Stimulated activated CD8-positive, alpha-beta memory T cell treated with anti-CD3 and anti-CD28 coated beads, Interleukin-12 subunit alpha, Interleukin-12 subunit beta, amount 100 ng/mL, for 4 hours (primary cell): ENCODE measurements at regions not wholly inside any gene's neighbourhood (a gene's known extent, or its start where the extent isn't known, plus 50 kb on each side); places are given as distances from the start of the nearest gene placed in this dataset.

Source experiments
- DNase-seq: peaks from one replicate; pipeline ENCODE4 v3.0.0-alpha.2; 2020; ENCODE audit warnings: low read depth

DNA sequence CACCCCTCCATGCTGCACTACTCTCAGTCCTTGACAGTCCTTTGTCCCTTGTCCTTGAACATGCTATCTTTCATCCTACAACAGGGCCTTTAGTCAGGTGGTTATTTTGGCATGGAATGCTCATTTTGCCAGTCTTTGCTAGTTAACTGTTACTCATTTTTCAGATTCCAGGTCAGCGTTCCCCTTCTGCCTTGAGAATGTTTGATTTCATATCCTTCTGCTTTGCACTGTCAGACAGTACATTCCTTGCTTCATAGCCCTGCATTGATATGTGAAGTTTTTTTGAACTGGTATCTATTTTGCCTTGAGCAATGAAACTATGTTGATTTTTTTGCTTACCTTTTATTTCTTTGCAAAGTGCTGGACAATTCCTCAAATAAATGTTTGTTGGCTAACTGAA lies 638.2 kb upstream of the SEMA6A start:
- no peak for DNase-seq

DNA sequence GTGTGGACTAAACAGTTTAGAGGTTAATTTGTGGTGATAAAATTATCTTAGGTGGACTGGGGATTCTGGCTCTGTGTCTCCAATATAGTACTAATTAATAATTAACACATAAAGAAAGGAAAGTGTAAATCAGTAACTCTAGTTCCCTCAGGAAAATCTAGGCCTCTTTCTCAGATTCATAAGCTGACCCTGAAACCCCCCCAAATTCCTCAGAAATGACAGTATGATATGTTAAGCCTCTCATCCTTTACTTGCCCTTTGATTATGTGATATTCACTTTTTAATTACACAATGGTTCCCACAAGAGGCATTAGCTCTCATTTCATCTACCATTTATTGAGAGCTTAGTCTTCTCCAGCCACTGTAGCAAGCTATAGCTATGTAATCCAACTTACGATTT lies 636.2 kb upstream of the SEMA6A start:
- no peak for DNase-seq

DNA sequence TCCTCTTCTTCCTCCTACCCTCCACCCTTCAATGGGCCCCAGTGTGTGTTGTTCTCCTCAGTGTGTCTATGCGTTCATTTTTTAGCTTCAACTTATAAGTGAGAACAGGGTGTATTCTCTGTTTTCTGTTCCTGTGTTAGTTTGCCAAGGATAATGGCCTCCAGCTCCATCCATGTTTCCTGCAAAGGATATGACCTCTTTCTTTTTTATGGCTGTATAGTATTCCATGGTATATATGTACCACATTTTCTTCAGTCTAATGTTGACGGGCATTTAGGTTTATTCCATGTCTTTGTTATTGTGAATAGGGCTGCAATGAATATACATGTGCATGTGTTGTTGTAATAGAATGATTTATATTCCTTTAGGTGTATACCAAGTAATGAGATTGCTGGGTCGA lies 634.9 kb upstream of the SEMA6A start:
- no peak for DNase-seq

DNA sequence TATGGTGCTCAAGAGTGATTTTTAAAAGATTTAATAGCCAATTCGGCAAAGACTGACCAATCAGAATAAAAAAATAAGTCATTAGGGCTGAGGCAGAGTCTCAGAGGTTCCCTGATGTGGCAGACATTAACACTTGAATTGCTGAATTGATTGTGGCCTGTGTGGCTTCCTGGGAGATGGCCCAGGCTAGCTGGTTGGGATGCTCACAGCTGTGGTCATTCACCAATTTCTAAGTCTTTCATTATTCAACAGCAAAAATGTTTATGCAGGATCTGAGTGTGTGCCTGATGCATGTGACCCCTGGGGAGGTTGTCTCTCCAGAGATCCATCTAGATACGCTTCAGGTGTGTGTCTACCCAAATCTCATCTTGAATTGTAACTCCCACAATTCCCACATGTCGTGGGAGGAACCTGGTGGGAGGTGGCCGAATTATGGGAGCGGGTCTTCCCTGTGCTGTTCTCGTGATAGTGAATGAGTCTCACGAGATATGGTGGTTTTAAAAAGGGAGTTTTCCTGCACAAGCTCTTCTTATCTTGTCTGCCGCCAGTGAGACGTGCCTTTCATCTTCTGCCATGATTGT lies 632.6 kb upstream of the SEMA6A start:
- DNase-seq: no peak

DNA sequence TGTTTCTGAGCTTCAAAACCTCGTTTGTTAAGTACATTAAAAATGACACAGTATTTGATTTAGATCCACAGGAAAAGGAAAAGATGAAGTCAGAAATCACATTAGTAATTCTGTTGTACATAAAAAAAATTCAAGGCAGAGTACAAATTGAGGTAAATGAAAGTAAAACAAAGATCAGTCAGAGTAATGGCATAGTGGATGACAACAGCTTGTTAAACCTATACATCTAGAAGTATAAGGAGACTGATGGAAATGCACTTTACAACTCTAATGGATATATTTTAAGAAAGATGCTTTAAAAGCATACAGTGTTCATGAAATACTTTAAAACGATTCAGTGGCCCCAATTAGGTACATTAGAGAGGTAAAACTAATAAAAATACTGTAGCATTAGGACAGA lies 631.3 kb upstream of the SEMA6A start:
- no peak for DNase-seq

DNA sequence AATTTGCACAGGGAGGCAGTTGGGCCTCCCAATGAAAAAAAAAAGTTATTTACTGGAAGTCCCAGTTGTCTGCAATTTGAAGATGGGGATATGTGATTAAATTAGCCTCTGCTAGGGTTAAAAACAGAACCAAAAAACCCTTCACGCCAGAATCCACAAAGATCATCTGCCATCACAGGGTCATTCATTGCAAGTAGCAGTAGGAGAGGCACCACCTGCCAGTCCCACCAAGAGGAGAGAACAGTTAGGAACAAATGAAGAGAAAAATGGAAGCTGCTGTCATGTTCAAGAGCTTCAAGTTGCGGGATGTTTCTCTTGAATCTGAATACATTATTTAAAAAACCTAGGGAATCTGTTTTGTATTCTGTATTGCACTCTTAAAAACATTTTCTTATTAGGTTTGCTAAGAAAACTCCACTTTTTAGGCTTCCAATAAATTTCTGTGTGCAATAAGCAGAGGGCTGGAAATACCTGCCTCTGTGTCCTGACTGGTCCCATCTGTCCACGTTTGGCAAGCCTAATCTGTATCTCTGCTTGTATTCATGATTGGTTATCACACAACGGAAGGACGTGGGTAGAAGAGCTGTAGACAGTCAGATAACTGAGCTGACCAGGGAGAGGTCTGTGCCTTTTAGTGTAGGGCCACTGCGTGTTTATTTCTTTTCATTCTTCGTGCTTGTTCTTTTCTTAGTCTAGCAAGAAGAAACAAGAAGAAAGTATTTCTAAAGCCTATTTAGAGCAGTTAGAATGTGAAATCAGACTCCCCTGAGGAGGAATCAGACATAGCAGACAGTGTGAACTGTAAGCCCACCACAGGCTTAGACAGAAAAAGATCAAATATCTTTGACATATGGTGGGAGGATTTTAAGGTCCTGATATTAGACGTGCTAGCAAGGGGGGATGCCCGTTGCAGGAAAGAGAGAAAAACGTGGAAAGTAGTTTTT lies 630.6 kb upstream of the SEMA6A start:
- no peak for DNase-seq

DNA sequence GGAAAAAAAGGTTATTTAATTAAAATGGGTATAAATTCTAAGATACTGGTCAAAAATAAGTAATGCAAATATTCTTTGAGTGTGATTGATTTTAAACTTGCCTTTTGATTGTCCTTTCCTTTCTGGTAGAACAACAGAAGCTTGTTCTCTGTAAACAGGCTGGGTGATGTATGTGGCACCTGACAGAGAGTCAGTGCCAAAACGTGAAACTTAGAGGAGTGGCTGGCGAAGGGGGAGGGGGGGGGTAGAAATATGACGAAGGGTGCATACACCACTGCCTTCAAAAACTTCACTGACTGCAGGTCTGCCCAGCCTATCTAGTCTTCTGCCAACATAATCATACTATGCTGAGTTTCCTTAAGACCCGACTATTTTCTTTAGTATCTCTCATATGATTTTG lies 629.8 kb upstream of the SEMA6A start:
- DNase-seq: no peak

DNA sequence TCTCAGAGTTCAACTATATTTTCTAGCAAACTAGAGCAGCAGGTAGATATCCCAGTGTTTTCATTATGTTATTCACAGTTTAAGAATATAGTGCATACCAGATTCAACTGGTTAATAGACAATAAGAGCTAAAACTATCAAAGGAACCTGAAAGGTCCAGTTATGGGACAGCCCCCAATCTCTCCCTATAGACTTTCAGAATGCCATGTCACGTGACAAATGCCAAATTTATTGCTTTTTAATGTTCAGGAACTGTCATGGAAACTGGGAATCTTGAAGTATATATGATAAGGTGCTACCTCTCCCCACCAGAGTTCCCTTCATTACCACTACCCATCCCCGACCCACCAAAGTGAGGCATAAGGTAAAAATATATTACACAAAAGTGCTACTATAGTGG lies 629.0 kb upstream of the SEMA6A start:
- no peak for DNase-seq

DNA sequence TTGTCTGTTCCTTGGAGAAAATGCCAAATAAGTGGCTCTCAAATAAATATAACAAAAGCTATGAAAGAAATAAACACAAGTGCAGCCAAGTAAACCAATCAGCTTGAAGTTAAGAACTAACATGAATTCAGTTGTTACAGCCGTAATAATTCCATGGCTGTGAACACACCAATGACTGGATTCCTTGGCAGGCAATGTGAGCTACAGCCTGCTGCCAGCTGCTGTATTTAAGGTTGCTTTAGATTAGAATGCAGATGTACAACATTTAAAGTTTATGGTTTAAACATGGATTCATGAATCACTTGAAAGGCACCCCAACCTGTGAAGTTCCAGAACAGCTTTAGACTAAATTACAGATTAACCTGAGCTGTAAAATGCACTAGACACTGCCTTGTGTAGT lies 626.4 kb upstream of the SEMA6A start:
- no peak for DNase-seq

DNA sequence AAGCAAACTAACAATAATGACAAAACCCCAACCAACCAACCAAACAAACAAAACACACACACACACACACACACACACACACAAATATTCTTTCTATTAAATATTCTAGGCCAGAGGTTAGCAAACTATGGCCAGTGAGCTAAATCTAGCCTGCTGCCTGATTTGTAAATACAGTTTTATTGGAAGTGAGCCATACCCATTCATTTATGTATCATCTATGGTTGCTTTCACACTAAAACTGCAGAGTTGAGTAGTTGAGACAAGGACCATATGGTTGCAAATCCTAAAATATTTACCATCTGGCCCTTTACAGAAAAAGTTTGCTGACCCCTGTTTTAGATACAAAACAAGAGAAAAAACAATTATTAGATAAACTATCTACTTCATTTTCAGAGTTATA lies 620.5 kb upstream of the SEMA6A start:
- DNase-seq: no peak

DNA sequence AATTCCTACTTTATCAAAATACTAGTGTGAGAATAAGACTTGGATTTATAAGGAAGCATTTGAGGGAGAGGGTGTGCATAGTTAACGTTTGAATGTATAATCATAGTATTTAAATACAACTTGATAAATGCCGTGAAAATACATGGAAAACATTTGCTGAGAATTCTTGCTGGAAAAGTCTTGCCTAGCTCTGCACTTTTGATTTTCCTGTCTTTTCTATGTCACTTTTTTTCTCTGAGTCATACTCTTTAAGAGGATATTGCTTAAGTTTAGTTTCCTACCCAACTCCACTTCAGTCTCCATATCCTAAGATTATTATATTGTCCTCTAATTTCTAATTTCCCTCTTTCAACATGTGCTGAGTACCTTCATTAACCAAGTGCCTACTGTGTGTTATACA lies 616.6 kb upstream of the SEMA6A start:
- DNase-seq: no peak

DNA sequence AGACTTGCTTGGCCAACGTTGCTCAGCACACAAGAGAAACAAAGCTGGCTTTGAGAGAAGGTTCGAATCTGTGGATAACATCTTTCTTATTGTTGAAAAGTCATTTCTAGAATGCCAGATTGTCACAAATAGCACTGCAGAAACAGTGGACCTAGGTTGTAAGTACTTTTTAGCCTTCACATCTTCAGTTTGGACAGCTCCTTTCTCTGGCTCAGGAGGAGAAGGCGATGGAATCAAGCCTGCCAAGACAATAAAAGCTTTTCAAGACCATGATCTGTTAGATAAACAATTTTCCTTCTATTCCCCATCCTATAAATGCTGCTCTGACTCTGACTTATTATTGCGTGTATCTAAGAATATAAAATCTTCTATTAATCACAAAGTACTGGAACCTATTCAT lies 615.2 kb upstream of the SEMA6A start:
- no peak for DNase-seq

DNA sequence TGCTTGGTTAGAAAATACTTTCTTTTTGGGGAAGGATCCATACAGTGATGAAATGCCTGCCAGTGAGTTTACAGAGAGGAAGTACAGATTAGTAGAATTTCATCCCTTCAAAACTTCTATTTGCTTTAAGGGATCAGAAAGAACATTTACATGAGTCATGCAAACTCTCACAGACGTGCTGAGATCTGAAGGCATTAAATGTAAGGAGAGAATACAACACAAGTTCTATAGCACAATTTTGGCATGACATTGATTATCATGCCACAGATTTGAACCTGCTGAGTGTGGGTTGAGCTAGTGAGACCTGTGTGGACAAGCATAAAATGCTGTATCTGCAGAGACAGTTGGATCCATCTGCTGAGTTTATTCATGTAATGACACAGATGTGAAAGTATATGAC lies 613.6 kb upstream of the SEMA6A start:
- DNase-seq: no peak

DNA sequence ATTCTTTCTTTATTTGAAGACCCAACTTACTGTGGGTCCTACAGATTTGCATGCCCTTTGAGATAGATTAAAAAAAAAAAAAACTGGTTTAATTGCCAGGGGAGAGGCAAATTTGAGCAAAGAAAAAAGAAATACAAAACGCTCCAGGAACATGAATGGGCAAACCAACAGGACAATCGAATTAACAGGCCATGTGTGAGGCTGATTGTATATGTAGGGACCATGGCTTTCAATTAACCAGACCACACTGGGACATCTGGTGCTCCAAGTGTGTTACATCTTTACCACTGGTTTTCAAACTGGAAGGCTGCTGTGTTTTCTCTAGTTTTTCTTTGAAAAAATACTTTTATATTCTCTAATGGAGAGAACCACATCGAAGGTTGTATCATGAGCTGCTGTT lies 612.1 kb upstream of the SEMA6A start:
- no peak for DNase-seq

DNA sequence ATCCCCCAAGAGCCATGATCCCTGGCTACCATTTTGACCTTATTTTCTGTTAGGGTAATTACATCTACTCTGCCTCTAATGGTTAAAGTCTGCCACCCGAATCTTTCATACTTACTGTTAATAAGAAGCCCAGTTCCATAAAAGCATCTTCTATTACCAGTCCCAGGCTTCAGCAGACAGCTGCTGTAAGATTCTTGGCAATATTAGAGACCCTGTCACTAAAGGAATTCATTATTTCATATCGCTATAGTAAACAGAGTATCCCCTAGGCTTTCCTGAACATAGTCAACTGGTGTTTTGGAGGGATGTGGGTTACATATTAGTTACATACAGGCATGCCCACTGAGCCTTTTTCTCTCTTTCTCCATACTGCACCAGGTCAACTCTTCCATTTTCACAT lies 608.7 kb upstream of the SEMA6A start:
- DNase-seq: no peak

DNA sequence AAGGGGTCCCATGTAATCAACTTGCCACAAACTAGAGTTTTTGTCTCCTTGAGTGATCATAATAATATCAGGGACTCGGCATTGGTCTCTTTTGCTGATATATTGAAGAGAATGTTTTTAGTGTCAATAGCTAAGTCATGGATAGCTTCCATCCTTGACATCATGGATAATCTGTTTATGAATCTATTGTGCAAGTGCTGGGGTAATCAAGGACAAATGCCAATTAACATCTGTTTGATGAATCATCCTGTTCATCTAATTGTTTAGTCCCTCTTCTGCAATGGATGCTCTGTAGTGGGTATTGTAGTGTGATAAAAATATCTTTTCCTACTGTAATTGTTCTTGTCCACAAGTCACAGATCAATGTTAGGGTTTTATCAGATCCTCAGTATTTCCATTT lies 607.5 kb upstream of the SEMA6A start:
- no peak for DNase-seq

DNA sequence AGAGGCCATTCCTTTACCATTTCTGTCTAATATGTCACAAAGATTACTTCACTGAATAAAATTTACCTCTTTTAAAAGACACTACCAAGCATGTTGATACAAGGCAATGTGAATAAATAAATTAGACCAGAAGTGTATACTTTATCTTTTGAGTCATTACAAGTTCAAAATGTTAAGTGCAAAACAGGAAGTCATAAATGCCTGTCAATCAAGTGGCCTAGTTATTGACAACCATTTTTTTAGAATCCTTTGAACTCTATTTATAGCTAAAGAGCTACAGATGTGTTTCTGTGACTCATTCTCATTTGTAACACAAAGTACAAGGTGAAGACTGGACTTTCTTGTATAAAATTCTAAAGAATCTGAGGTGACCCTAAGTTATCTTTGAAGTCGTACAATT lies 602.7 kb upstream of the SEMA6A start:
- no peak for DNase-seq

DNA sequence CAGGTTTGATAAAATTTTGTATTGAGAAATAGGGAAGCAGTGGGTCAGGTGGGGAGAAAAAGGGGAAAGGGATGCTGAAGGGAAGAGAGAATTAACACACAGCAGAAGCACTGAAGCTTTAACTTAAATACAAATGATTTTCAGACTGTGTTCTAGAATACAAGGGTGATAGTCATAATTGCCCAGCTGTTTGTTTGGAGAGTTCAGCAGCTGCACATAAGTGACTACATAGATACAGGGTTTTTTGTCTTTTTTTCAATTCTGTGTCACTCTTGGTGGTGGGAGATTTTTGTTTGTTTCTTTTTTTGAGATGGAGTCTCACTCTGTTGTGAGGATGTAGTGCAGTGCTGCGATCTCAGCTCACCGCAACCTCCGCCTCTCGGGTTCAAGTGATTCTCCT lies 590.4 kb upstream of the SEMA6A start:
- no peak for DNase-seq

DNA sequence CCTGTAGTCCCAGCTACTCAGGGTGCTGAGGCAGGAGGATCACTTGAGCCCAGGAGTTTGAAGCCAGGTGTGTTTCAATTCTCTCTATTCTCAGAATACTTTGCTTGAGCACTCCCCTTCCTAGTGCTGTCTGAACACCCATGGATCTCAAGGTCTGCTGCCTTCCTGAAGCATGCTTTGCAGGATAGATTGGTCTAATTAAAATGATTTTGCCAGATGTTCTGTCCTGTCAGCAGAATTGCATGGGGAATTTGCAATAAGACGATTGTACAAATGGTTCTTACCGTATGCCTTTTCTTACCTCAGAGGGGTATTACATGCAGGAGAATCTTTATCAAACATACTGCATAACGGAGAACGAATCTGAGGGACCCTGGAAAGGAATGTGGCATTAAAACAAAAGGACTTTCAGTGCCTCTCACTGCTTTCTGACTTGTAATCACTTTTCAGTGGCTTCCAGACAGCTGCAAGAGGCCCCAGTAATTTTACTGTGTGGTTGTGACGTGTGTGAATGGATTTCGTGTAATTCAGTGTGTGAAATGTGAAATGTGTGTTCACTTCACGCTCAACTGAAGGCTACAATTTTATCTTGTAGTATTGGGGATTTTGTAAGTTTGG lies 587.2 kb upstream of the SEMA6A start:
- no peak for DNase-seq

DNA sequence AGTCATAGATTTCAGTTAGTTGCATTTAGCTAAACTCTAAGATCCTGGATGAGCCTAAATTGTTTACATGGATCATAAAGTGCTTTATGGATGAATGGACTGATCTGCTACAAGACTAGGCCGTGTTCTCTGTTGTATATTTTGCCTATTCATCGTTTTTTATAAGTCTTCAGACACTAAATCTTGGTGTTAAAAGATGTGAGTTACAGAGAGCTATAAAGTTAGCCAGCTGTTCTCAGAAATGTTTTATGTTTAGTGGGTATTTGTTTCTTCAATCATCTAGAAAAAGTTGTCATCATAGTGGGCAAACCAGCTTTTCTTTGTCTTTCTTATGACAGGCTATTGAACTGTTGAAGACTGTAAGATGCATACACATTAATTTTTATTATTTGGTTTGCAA lies 585.8 kb upstream of the SEMA6A start:
- DNase-seq: no peak

DNA sequence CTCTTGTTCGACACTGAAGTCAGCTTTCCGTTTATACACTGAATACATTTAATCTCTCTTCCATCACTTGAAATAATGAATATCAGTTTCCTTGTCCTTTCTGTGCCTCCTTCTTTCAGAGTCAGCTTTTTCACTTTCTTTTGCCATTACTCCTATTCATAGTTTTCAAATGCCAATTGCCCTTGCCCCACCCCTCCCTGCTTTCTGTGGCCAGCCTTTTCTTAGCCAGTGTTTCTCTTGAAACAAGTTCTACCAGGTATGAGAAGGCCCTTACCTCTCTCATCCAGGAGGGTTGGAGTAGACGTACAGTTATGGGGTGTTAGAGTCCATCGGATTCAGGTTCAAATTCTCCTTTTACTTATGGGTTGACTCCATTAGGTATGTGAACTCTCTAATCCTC lies 574.7 kb upstream of the SEMA6A start:
- no peak for DNase-seq

DNA sequence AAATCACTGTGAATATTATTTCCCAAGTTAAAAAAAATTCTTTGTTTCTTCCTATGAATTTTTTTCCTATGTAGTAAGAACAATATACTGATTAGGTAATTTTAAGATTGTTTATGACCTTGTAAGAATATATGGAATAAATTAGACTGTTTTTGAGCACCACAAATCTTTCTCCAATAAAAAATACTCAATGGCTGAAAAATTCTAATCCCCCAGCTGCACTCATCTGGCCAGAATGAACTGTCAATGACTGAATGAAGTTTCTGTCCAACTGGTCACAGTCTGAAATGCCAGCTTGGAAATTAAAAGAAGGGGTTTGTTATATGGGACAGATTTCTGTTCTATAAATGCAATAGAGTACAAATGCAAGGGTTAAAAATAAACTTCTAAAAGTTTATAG lies 569.5 kb upstream of the SEMA6A start:
- DNase-seq: no peak

DNA sequence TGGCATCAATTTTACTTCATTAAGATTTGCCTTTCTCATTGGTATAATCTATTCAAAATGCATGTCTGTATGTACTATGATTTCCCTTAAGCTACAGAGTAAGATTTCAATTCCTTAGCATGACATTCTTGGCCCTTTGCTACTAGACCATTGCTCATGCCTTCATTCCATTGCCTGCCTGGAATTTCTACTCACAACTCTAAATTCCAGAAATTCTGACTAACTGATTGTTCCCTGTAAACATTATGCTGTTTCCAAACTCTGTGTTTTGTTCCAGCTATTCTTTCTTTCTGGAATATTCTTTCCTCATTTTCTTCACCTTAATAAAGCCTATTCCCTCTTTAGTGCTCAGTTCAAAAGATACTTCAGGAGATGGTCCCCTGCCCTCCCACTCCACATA lies 568.8 kb upstream of the SEMA6A start:
- DNase-seq: no peak

DNA sequence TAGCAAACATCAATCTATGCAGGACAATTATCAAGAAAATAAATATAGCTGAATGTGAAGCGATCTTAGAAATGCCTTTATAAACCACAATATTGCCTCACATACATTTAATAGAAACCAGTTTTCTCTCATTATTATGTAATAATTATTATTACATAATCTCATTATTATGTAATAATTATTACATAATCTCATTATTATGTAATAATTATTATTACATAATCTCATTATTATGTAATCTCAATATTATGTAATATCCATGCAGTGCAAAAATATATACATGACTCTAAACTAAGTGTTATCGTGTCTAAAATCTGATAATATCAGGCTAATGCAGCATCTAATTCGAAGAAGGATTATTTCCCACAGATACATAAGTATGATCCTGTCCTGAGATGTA lies 563.9 kb upstream of the SEMA6A start:
- DNase-seq: no peak
